Loucy (cell line): ENCODE measurements at regions not wholly inside any gene's neighbourhood (a gene's known extent, or its start where the extent isn't known, plus 50 kb on each side); places are given as distances from the start of the nearest gene placed in this dataset.
"Not testable (repeated sequence)": the region's sequence is repeated elsewhere in the genome, so short reads cannot be mapped to it uniquely, and the experiment has no call there.

ENCODE experiments used
- CTCF ChIP-seq: fragments of 200-600 bp; sonication (generic); conservative IDR thresholded peaks from 2 replicates; pipeline ENCODE4 v1.5.1; 2014; ENCODE audit warnings: mild to moderate bottlenecking, antibody characterized with exemption, low read length
- EZH2phosphoT487 ChIP-seq: fragments of 200-600 bp; IDR thresholded peaks from 2 replicates; pipeline ENCODE4 v1.6.1; 2018; ENCODE audit warnings: antibody characterized with exemption, mild to moderate bottlenecking, moderate library complexity, borderline replicate concordance

- TF ChIP-seq CTCF, EZH2phosphoT487: not testable (repeated sequence)
Observed at GRCh38 chr2:95707161-95707560, 115.4 kb downstream of the TRIM43 start.
